Endodermal cell (in vitro differentiated cells): ENCODE measurements at regions not wholly inside any gene's neighbourhood (a gene's known extent, or its start where the extent isn't known, plus 50 kb on each side); places are given as distances from the start of the nearest gene placed in this dataset.

Experiments used
- DNase-seq: peaks from one replicate; pipeline ENCODE4 v3.0.0-alpha.2; 2017
- H3K27ac ChIP-seq: 2 replicates; pipeline ENCODE4 v1.5.1; 2013; ENCODE audit warnings: mild to moderate bottlenecking, low read depth, low read length, moderate library complexity
- H3K27me3 ChIP-seq: 2 replicates; pipeline ENCODE4 v1.6.1; 2013; ENCODE audit warnings: mild to moderate bottlenecking, low read length, moderate library complexity; ENCODE audit not compliant: insufficient read depth, control insufficient read depth, poor library complexity, severe bottlenecking
- H3K36me3 ChIP-seq: 2 replicates; pipeline ENCODE4 v1.7.0; 2013; ENCODE audit warnings: mild to moderate bottlenecking, low read length, moderate library complexity; ENCODE audit not compliant: control insufficient read depth, insufficient read depth
- H3K4me1 ChIP-seq: one replicate; pipeline ENCODE4 v1.7.0; 2013; ENCODE audit warnings: low read length; ENCODE audit not compliant: control insufficient read depth, insufficient read depth
- H3K4me3 ChIP-seq: 2 replicates; pipeline ENCODE4 v1.5.1; 2013; ENCODE audit warnings: mild to moderate bottlenecking, low read length, moderate library complexity
- H3K9ac ChIP-seq: 2 replicates; pipeline ENCODE4 v1.6.1; 2013; ENCODE audit warnings: mild to moderate bottlenecking, low read length, moderate library complexity; ENCODE audit not compliant: poor library complexity, severe bottlenecking; ENCODE audit errors: extremely low read depth
- H3K9me3 ChIP-seq: 2 replicates; pipeline ENCODE4 v1.6.1; 2013; ENCODE audit warnings: mild to moderate bottlenecking, low read length, moderate library complexity; ENCODE audit not compliant: control insufficient read depth
- H3K27ac Mint-ChIP-seq: 2 replicates; pipeline ENCODE4 v1.8.0; 2020; ENCODE audit warnings: mixed read lengths
- H3K27me3 Mint-ChIP-seq: 2 replicates; pipeline ENCODE4 v1.8.0; 2021; ENCODE audit warnings: mild to moderate bottlenecking, mixed read lengths; ENCODE audit not compliant: insufficient read depth
- H3K36me3 Mint-ChIP-seq: 2 replicates; pipeline ENCODE4 v1.8.0; 2020; ENCODE audit warnings: low read depth, mixed read lengths
- H3K4me1 Mint-ChIP-seq: 2 replicates; pipeline ENCODE4 v1.8.0; 2020; ENCODE audit warnings: mixed read lengths
- H3K4me3 Mint-ChIP-seq: 2 replicates; pipeline ENCODE4 v1.8.0; 2020; ENCODE audit warnings: mild to moderate bottlenecking, moderate library complexity, mixed read lengths
- H3K9me3 Mint-ChIP-seq: 2 replicates; pipeline ENCODE4 v1.8.0; 2020; ENCODE audit warnings: mild to moderate bottlenecking, mixed read lengths
- CTCF ChIP-seq: fragments of 200-600 bp; sonication (generic); conservative IDR thresholded peaks from 2 replicates; pipeline ENCODE4 v1.5.0; 2021; ENCODE audit warnings: antibody characterized with exemption, mild to moderate bottlenecking
- WGBS, 2 experiments: methylation state at CpG; one replicate each; pipeline versions ENCODE4 v1.1.5 to v1.1.7; 2013; ENCODE audit warnings: missing lambda C conversion rate in 2 of 2, mixed read lengths in 1 of 2; ENCODE audit not compliant: insufficient coverage in 1 of 2, insufficient read length in 1 of 2; 5-methylcytosine and 5-hydroxymethylcytosine counted together

- Histone ChIP-seq H3K27ac (no peak overlapping the region), H3K9me3 (no peaks in the 10 kb centered on the region), H3K27me3 (no peaks in the 10 kb centered on the region), H3K4me3 (no peak overlapping the region), H3K4me1 (peaks cover 13% of the 10 kb centered on the region), H3K9ac (no peak overlapping the region), H3K36me3 (no peaks in the 10 kb centered on the region)
- peak overlapping the region; percentile 48 for H3K27ac Mint-ChIP-seq
- no peaks in the 10 kb centered on the region for H3K36me3 Mint-ChIP-seq
- peaks cover 22% of the 10 kb centered on the region for H3K4me1 Mint-ChIP-seq
- H3K27me3 Mint-ChIP-seq: no peaks in the 10 kb centered on the region
- H3K4me3 Mint-ChIP-seq: no peak overlapping the region
- DNase-seq: no peak
- 81 to 84% methylated on average over 2 to 4 of the region's 4 CpGs for WGBS, 2 experiments
- TF ChIP-seq CTCF: no peak
- no peaks in the 10 kb centered on the region for H3K9me3 Mint-ChIP-seq
Observed at GRCh38 chr22:27674261-27674923, 127.2 kb downstream of the MN1 start.

GRCh38 chr22:27676545-27677213 lies 124.9 kb downstream of the MN1 start:
- Histone ChIP-seq H3K4me3 (no peak overlapping the region), H3K36me3 (no peaks in the 10 kb centered on the region), H3K27ac (no peak overlapping the region), H3K27me3 (no peaks in the 10 kb centered on the region), H3K9me3 (no peaks in the 10 kb centered on the region), H3K9ac (no peak overlapping the region), H3K4me1 (no peaks in the 10 kb centered on the region)
- no peak for TF ChIP-seq CTCF
- Mint-ChIP-seq H3K36me3 (no peaks in the 10 kb centered on the region), H3K27me3 (no peaks in the 10 kb centered on the region), H3K27ac (no peak overlapping the region), H3K4me3 (no peak overlapping the region), H3K4me1 (peaks cover 21% of the 10 kb centered on the region), H3K9me3 (no peaks in the 10 kb centered on the region)
- no peak for DNase-seq
- WGBS, 2 experiments: 95 to 100% methylated on average over 2 to 4 of the region's 4 CpGs

GRCh38 chr22:27677905-27678458 lies 123.6 kb downstream of the MN1 start:
- no peak for DNase-seq
- Histone ChIP-seq H3K4me3 (no peak overlapping the region), H3K27ac (no peak overlapping the region), H3K36me3 (no peaks in the 10 kb centered on the region), H3K27me3 (no peaks in the 10 kb centered on the region), H3K9me3 (no peaks in the 10 kb centered on the region), H3K9ac (no peak overlapping the region), H3K4me1 (no peaks in the 10 kb centered on the region)
- 91 to 93% methylated on average over 24 to 27 of the region's 27 CpGs for WGBS, 2 experiments
- no peak for TF ChIP-seq CTCF
- H3K4me1 Mint-ChIP-seq: peaks cover 19% of the 10 kb centered on the region
- no peak overlapping the region for H3K4me3 Mint-ChIP-seq
- H3K27ac Mint-ChIP-seq: no peak overlapping the region
- H3K27me3 Mint-ChIP-seq: no peaks in the 10 kb centered on the region
- no peaks in the 10 kb centered on the region for H3K36me3 Mint-ChIP-seq
- no peaks in the 10 kb centered on the region for H3K9me3 Mint-ChIP-seq
